ENCODE measurements at regions not wholly inside any gene's neighbourhood (a gene's known extent, or its start where the extent isn't known, plus 50 kb on each side); places are given as distances from the start of the nearest gene placed in this dataset.
A peak's percentile ranks its signal among the peaks of the same experiment; 100 is the strongest.

GRCh38 chr10:42491001-42491592, 147.3 kb downstream of the ZNF33B start:
- H3K9ac ChIP-seq (ENCODE audit: insufficient read length, low read depth), result no peak overlapping the region
- peaks cover 32% of the 10 kb centered on the region for H3K36me3 ChIP-seq (ENCODE audit: insufficient read depth, insufficient read length, low read length)
- TF ChIP-seq YY1 (IDR thresholded peaks at IDR 0.05; ENCODE audit: insufficient read depth, insufficient read length), result no peak
- no peak overlapping the region for H3K4me3 ChIP-seq (ENCODE audit: insufficient read length, low read depth)
- no peaks in the 10 kb centered on the region for H3K27me3 ChIP-seq (ENCODE audit: insufficient read depth, insufficient read length)
- no peak for DNase-seq (ENCODE audit: low read depth, low spot score)
- H3K9me3 ChIP-seq (ENCODE audit: insufficient read depth, low read length), result peaks cover 12% of the 10 kb centered on the region; the same call in 1 of the 2 replicates
- H3K4me1 ChIP-seq (ENCODE audit: insufficient read depth, insufficient read length), result no peaks in the 10 kb centered on the region

- H3K36me3 ChIP-seq (ENCODE audit: insufficient read depth, insufficient read length, low read length), result peaks cover 29% of the 10 kb centered on the region
- TF ChIP-seq ZNF274 (IDR thresholded peaks at IDR 0.05; ENCODE audit: low read depth, low read length), result no peak
- no peak for TF ChIP-seq SUZ12 (IDR thresholded peaks at IDR 0.05; ENCODE audit: extremely low read depth, insufficient read depth, insufficient read length)
- no peak for TF ChIP-seq YY1 (IDR thresholded peaks at IDR 0.05; ENCODE audit: insufficient read depth, insufficient read length)
- DNase-seq (ENCODE audit: low read depth, low spot score), result no peak
- H3K27me3 ChIP-seq (ENCODE audit: insufficient read depth, insufficient read length), result no peaks in the 10 kb centered on the region
- no peak overlapping the region for H3K4me3 ChIP-seq (ENCODE audit: insufficient read length, low read depth)
- peaks cover 12% of the 10 kb centered on the region; the same call in 1 of the 2 replicates for H3K9me3 ChIP-seq (ENCODE audit: insufficient read depth, low read length)
- H3K4me1 ChIP-seq (ENCODE audit: insufficient read depth, insufficient read length), result no peaks in the 10 kb centered on the region
- H3K9ac ChIP-seq (ENCODE audit: insufficient read length, low read depth), result no peak overlapping the region
Measured at GRCh38 chr10:42490368-42490767, 148.0 kb downstream of the ZNF33B start.

- Histone ChIP-seq H3K4me1 (ENCODE audit: insufficient read depth, insufficient read length) (no peaks in the 10 kb centered on the region), H3K36me3 (ENCODE audit: insufficient read depth, insufficient read length, low read length) (peaks cover 19% of the 10 kb centered on the region), H3K4me3 (ENCODE audit: insufficient read length, low read depth) (no peak overlapping the region), H3K27me3 (ENCODE audit: insufficient read depth, insufficient read length) (no peaks in the 10 kb centered on the region), H3K9ac (ENCODE audit: insufficient read length, low read depth) (no peak overlapping the region), H3K9me3 (ENCODE audit: insufficient read depth, low read length) (peaks cover 12% of the 10 kb centered on the region; the same call in 1 of the 2 replicates)
- DNase-seq (ENCODE audit: low read depth, low spot score), result no peak
- TF ChIP-seq YY1 (IDR thresholded peaks at IDR 0.05; ENCODE audit: insufficient read depth, insufficient read length), result no peak
- TF ChIP-seq ZNF274 (IDR thresholded peaks at IDR 0.05; ENCODE audit: low read depth, low read length), result no peak
- TF ChIP-seq SUZ12 (IDR thresholded peaks at IDR 0.05; ENCODE audit: extremely low read depth, insufficient read depth, insufficient read length), result no peak
Measured at GRCh38 chr10:42488416-42488815, 150.0 kb downstream of the ZNF33B start.

- Histone ChIP-seq H3K27me3 (ENCODE audit: insufficient read depth, insufficient read length) (no peaks in the 10 kb centered on the region), H3K4me3 (ENCODE audit: insufficient read length, low read depth) (no peak overlapping the region), H3K36me3 (ENCODE audit: insufficient read depth, insufficient read length, low read length) (peaks cover 32% of the 10 kb centered on the region), H3K9ac (ENCODE audit: insufficient read length, low read depth) (no peak overlapping the region), H3K9me3 (ENCODE audit: insufficient read depth, low read length) (peaks cover 12% of the 10 kb centered on the region; the same call in 1 of the 2 replicates), H3K4me1 (ENCODE audit: insufficient read depth, insufficient read length) (no peaks in the 10 kb centered on the region)
- TF ChIP-seq YY1 (IDR thresholded peaks at IDR 0.05; ENCODE audit: insufficient read depth, insufficient read length), result no peak
- TF ChIP-seq ZNF274 (IDR thresholded peaks at IDR 0.05; ENCODE audit: low read depth, low read length), result no peak
- no peak for TF ChIP-seq SUZ12 (IDR thresholded peaks at IDR 0.05; ENCODE audit: extremely low read depth, insufficient read depth, insufficient read length)
- no peak for DNase-seq (ENCODE audit: low read depth, low spot score)
Measured at GRCh38 chr10:42482411-42482810, 156.0 kb downstream of the ZNF33B start.

GRCh38 chr10:42479057-42479456, 159.3 kb downstream of the ZNF33B start:
- no peak for DNase-seq (ENCODE audit: low read depth, low spot score)
- H3K4me1 ChIP-seq (ENCODE audit: insufficient read depth, insufficient read length), result peaks cover 2% of the 10 kb centered on the region
- H3K36me3 ChIP-seq (ENCODE audit: insufficient read depth, insufficient read length, low read length), result peaks cover 27% of the 10 kb centered on the region
- H3K9me3 ChIP-seq (ENCODE audit: insufficient read depth, low read length), result no peaks in the 10 kb centered on the region
- TF ChIP-seq ZNF274 (IDR thresholded peaks at IDR 0.05; ENCODE audit: low read depth, low read length) (no peak), YY1 (IDR thresholded peaks at IDR 0.05; ENCODE audit: insufficient read depth, insufficient read length) (no peak), SUZ12 (IDR thresholded peaks at IDR 0.05; ENCODE audit: extremely low read depth, insufficient read depth, insufficient read length) (no peak)
- H3K27me3 ChIP-seq (ENCODE audit: insufficient read depth, insufficient read length), result no peaks in the 10 kb centered on the region
- no peak overlapping the region for H3K4me3 ChIP-seq (ENCODE audit: insufficient read length, low read depth)
- H3K9ac ChIP-seq (ENCODE audit: insufficient read length, low read depth), result no peak overlapping the region

- Histone ChIP-seq H3K4me1 (ENCODE audit: insufficient read depth, insufficient read length) (peaks cover 2% of the 10 kb centered on the region), H3K36me3 (ENCODE audit: insufficient read depth, insufficient read length, low read length) (peaks cover 18% of the 10 kb centered on the region), H3K27me3 (ENCODE audit: insufficient read depth, insufficient read length) (no peaks in the 10 kb centered on the region), H3K4me3 (ENCODE audit: insufficient read length, low read depth) (no peak overlapping the region), H3K9ac (ENCODE audit: insufficient read length, low read depth) (no peak overlapping the region), H3K9me3 (ENCODE audit: insufficient read depth, low read length) (no peaks in the 10 kb centered on the region)
- TF ChIP-seq ZNF274 (IDR thresholded peaks at IDR 0.05; ENCODE audit: low read depth, low read length), result no peak
- TF ChIP-seq YY1 (IDR thresholded peaks at IDR 0.05; ENCODE audit: insufficient read depth, insufficient read length), result no peak
- TF ChIP-seq SUZ12 (IDR thresholded peaks at IDR 0.05; ENCODE audit: extremely low read depth, insufficient read depth, insufficient read length), result no peak
- DNase-seq (ENCODE audit: low read depth, low spot score), result no peak
Measured at GRCh38 chr10:42477170-42477569, 161.2 kb downstream of the ZNF33B start.

- Histone ChIP-seq H3K36me3 (ENCODE audit: insufficient read depth, insufficient read length, low read length) (peaks cover 13% of the 10 kb centered on the region), H3K9me3 (ENCODE audit: insufficient read depth, low read length) (no peaks in the 10 kb centered on the region), H3K9ac (ENCODE audit: insufficient read length, low read depth) (peak overlapping the region; percentile 75), H3K4me3 (ENCODE audit: insufficient read length, low read depth) (peak overlapping the region; percentile 66), H3K27me3 (ENCODE audit: insufficient read depth, insufficient read length) (no peaks in the 10 kb centered on the region), H3K4me1 (ENCODE audit: insufficient read depth, insufficient read length) (peaks cover 2% of the 10 kb centered on the region)
- DNase-seq (ENCODE audit: low read depth, low spot score), result no peak
- TF ChIP-seq YY1 (IDR thresholded peaks at IDR 0.05; ENCODE audit: insufficient read depth, insufficient read length) (no peak), ZNF274 (IDR thresholded peaks at IDR 0.05; ENCODE audit: low read depth, low read length) (no peak), SUZ12 (IDR thresholded peaks at IDR 0.05; ENCODE audit: extremely low read depth, insufficient read depth, insufficient read length) (no peak)
Measured at GRCh38 chr10:42476101-42476500, 162.3 kb downstream of the ZNF33B start.
